GM12874 (cell line): ENCODE measurements at regions not wholly inside any gene's neighbourhood (a gene's known extent, or its start where the extent isn't known, plus 50 kb on each side); places are given as distances from the start of the nearest gene placed in this dataset.

Experiments
- CTCF ChIP-seq: IDR thresholded peaks from 2 replicates; pipeline ENCODE4 v1.5.1; 2011; ENCODE audit warnings: low read depth, mild to moderate bottlenecking, control low read depth, low read length, moderate library complexity; ENCODE audit not compliant: insufficient read depth

- TF ChIP-seq CTCF: no peak
Observed at GRCh38 chr2:59935005-59935404, 618.4 kb downstream of the BCL11A start.

GRCh38 chr2:59933948-59934347, 619.5 kb downstream of the BCL11A start:
- TF ChIP-seq CTCF: no peak

- TF ChIP-seq CTCF: no peak
Observed at GRCh38 chr2:59932341-59932740, 621.1 kb downstream of the BCL11A start.

GRCh38 chr2:59930430-59930829, 623.0 kb downstream of the BCL11A start:
- no peak for TF ChIP-seq CTCF

- TF ChIP-seq CTCF: no peak
Observed at GRCh38 chr2:59926731-59927130, 626.7 kb downstream of the BCL11A start.

- TF ChIP-seq CTCF: no peak
Observed at GRCh38 chr2:59925321-59925720, 628.1 kb downstream of the BCL11A start.

- TF ChIP-seq CTCF: no peak
Observed at GRCh38 chr2:59924346-59924745, 629.1 kb downstream of the BCL11A start.

GRCh38 chr2:59922450-59922849, 631.0 kb downstream of the BCL11A start:
- no peak for TF ChIP-seq CTCF
